ENCODE measurements at regions not wholly inside any gene's neighbourhood (a gene's known extent, or its start where the extent isn't known, plus 50 kb on each side); places are given as distances from the start of the nearest gene placed in this dataset.

GRCh38 chr2:105571445-105571987 lies 172.7 kb upstream of the FHL2 start:
- TF ChIP-seq CTCF (IDR thresholded peaks at IDR 0.05; ENCODE audit: low read depth, low read length, poor library complexity, severe bottlenecking) (no peak), EZH2phosphoT487 (IDR thresholded peaks at IDR 0.05; ENCODE audit: borderline replicate concordance, low read length) (no peak)

Measured in DOHH2 (cell line).